Stromal cell of bone marrow (primary cell): ENCODE measurements at regions not wholly inside any gene's neighbourhood (a gene's known extent, or its start where the extent isn't known, plus 50 kb on each side); places are given as distances from the start of the nearest gene placed in this dataset.
A peak's percentile ranks its signal among the peaks of the same experiment; 100 is the strongest.
"Not testable (repeated sequence)": the region's sequence is repeated elsewhere in the genome, so short reads cannot be mapped to it uniquely, and the experiment has no call there.

Experiments
- DNase-seq: peaks from one replicate; pipeline ENCODE4 v3.0.0-alpha.2; 2012; ENCODE audit warnings: low read depth

- DNase-seq = no peak
Measured at GRCh38 chrX:44096666-44097065, 123.5 kb upstream of the NDP start.

GRCh38 chrX:44094821-44095530 lies 121.8 kb upstream of the NDP start:
- DNase-seq = no peak

- no peak for DNase-seq
Measured at GRCh38 chrX:44093431-44093830, 120.2 kb upstream of the NDP start.

GRCh38 chrX:44092778-44093177 lies 119.6 kb upstream of the NDP start:
- DNase-seq = no peak

- DNase-seq = no peak
Measured at GRCh38 chrX:44088510-44089144, 115.4 kb upstream of the NDP start.

- DNase-seq = no peak
Measured at GRCh38 chrX:44085209-44085608, 112.0 kb upstream of the NDP start.

- DNase-seq = no peak
Measured at GRCh38 chrX:44082829-44083228, 109.6 kb upstream of the NDP start.

GRCh38 chrX:44080083-44080482 lies 106.9 kb upstream of the NDP start:
- DNase-seq = no peak

GRCh38 chrX:44072631-44073030 lies 99.4 kb upstream of the NDP start:
- DNase-seq = no peak

- peak; percentile 57 for DNase-seq
Measured at GRCh38 chrX:44071847-44072551, 98.8 kb upstream of the NDP start.

- no peak for DNase-seq
Measured at GRCh38 chrX:44071070-44071645, 98.0 kb upstream of the NDP start.

- DNase-seq = no peak
Measured at GRCh38 chrX:44068043-44068442, 94.9 kb upstream of the NDP start.

- no peak for DNase-seq
Measured at GRCh38 chrX:44063606-44064005, 90.4 kb upstream of the NDP start.

GRCh38 chrX:44062840-44063239 lies 89.7 kb upstream of the NDP start:
- no peak for DNase-seq

GRCh38 chrX:44061968-44062614 lies 88.9 kb upstream of the NDP start:
- DNase-seq = no peak

GRCh38 chrX:44060221-44060620 lies 87.0 kb upstream of the NDP start:
- DNase-seq = no peak

GRCh38 chrX:44058339-44058738 lies 85.1 kb upstream of the NDP start:
- DNase-seq = no peak

GRCh38 chrX:44055638-44056037 lies 82.4 kb upstream of the NDP start:
- no peak for DNase-seq

- DNase-seq = no peak
Measured at GRCh38 chrX:44054863-44055601, 81.8 kb upstream of the NDP start.

GRCh38 chrX:44045106-44045505 lies 71.9 kb upstream of the NDP start:
- not testable (repeated sequence) for DNase-seq

GRCh38 chrX:44043496-44043895 lies 70.3 kb upstream of the NDP start:
- DNase-seq = no peak

- no peak for DNase-seq
Measured at GRCh38 chrX:44042751-44043150, 69.6 kb upstream of the NDP start.
